T-cell (primary cell): ENCODE measurements at regions not wholly inside any gene's neighbourhood (a gene's known extent, or its start where the extent isn't known, plus 50 kb on each side); places are given as distances from the start of the nearest gene placed in this dataset.

ENCODE experiments used
- ATAC-seq, 4 experiments: fragments of 200-7000 bp in 3 of 4; fragments of 150-1000 bp in 1 of 4; cut with Tn5 transposase; replicated peaks in 1 of 4; 1 replicate in 3 of 4; 2 replicates in 1 of 4; pipeline ENCODE4 v1.10.0; 2021; ENCODE audit warnings: moderate library complexity in 3 of 4, mild to moderate bottlenecking in 2 of 4, moderate number of reproducible peaks in 1 of 4
- CTCF ChIA-PET, 2 donors: fragments of 300-600 bp; sonication (Branson Sonifier 250); formaldehyde crosslinking; loops; one replicate each; lab custom pipeline; 2022; ENCODE audit warnings: antibody characterized with exemption in 2 of 2; lab: Charles Lee
- POLR2A ChIA-PET, 2 donors: fragments of 300-600 bp; sonication (Branson Sonifier 250); formaldehyde crosslinking; loops; one replicate each; lab custom pipeline; 2022; ENCODE audit warnings: antibody characterized with exemption in 2 of 2; lab: Charles Lee
- DNase-seq, 35 experiments: peaks; one replicate each; pipeline versions ENCODE4 v3.0.0 to v3.0.0-alpha.2; 2013 to 2023
- H3K27ac ChIP-seq: one replicate; pipeline ENCODE4 v1.5.1; 2013; ENCODE audit warnings: low read length
- H3K27me3 ChIP-seq, 2 experiments: replicated peaks in 1 of 2; 1 replicate in 1 of 2; 2 replicates in 1 of 2; pipeline versions ENCODE4 v1.6.1 to v1.7.0; 2013; ENCODE audit warnings: low read length in 1 of 2, mixed read lengths in 1 of 2; ENCODE audit not compliant: control insufficient read depth in 2 of 2, insufficient read depth in 2 of 2; ENCODE audit errors: extremely low read depth in 1 of 2
- H3K36me3 ChIP-seq, 2 donors: 1 replicate in 1 of 2; 2 replicates in 1 of 2; pipeline versions ENCODE4 v1.6.1 to v1.7.0; 2013; ENCODE audit warnings: low read length in 1 of 2; ENCODE audit not compliant: control insufficient read depth in 2 of 2, insufficient read depth in 1 of 2; ENCODE audit errors: extremely low read depth in 1 of 2
- H3K4me1 ChIP-seq, 2 experiments: 1 replicate in 1 of 2; 2 replicates in 1 of 2; pipeline versions ENCODE4 v1.6.1 to v1.7.0; 2013; ENCODE audit warnings: low read length in 2 of 2, mixed read lengths in 1 of 2; ENCODE audit not compliant: insufficient read depth in 2 of 2, control insufficient read depth in 1 of 2; ENCODE audit errors: extremely low read depth in 1 of 2
- H3K4me3 ChIP-seq, 2 donors: 1 replicate in 1 of 2; 2 replicates in 1 of 2; pipeline versions ENCODE4 v1.5.1 to v1.7.0; 2013; ENCODE audit warnings: mild to moderate bottlenecking in 2 of 2, low read length in 1 of 2, moderate library complexity in 1 of 2; ENCODE audit not compliant: control insufficient read depth in 1 of 2; ENCODE audit errors: extremely low read depth in 1 of 2
- H3K9me3 ChIP-seq: 2 replicates; pipeline ENCODE4 v1.7.0; 2013
- H3K27ac Mint-ChIP-seq, 2 donors: one replicate each; pipeline ENCODE4 v1.8.0; 2020 to 2021; ENCODE audit warnings: mild to moderate bottlenecking in 2 of 2, mixed read lengths in 2 of 2
- H3K27me3 Mint-ChIP-seq, 2 donors: one replicate each; pipeline ENCODE4 v1.8.0; 2021 to 2022; ENCODE audit warnings: mixed read lengths in 2 of 2
- H3K36me3 Mint-ChIP-seq: one replicate; pipeline ENCODE4 v1.8.0; 2021; ENCODE audit warnings: mixed read lengths
- H3K4me1 Mint-ChIP-seq, 3 donors: one replicate each; pipeline ENCODE4 v1.8.0; 2020 to 2022; ENCODE audit warnings: mixed read lengths in 3 of 3, mild to moderate bottlenecking in 1 of 3
- H3K4me3 Mint-ChIP-seq, 3 donors: one replicate each; pipeline ENCODE4 v1.8.0; 2020 to 2022; ENCODE audit warnings: mild to moderate bottlenecking in 3 of 3, mixed read lengths in 3 of 3, moderate library complexity in 3 of 3
- H3K9me3 Mint-ChIP-seq, 3 donors: one replicate each; pipeline ENCODE4 v1.8.0; 2020 to 2022; ENCODE audit warnings: mixed read lengths in 3 of 3
- WGBS: methylation state at CpG from one replicate; pipeline ENCODE4 v1.1.5; 2013; ENCODE audit warnings: missing lambda C conversion rate; ENCODE audit not compliant: insufficient coverage; 5-methylcytosine and 5-hydroxymethylcytosine counted together

DNA sequence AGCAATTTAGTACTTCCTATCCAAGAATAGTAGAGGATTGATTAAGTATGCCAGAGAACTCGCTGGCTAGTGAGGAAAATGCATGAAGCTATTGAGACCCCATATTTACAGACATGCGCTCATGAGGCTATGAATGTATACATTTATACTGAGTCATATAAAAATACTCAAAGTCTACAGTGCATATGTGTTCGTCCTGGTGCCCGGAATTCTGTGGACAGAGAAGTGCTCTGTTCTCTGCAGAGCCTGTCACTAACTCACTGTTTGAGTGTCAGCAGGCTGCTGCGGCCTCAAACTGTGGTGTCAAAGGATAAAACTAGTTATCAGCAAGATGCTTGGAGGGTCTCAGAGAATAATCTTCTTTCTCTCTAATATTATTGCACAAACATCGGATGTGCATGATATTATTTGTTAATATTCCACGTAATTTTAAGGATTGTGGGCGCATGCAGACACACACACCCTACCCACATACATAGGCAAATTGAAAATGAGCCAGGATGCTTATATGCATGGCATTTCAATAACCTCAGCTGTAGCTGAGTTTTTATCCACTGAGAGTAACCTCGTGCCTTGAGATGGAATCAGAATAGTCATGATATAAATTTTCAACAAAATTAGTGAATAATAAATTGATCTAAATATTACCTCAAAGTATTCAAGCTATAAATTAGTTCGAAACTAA lies 50.0 kb upstream of the TSC22D2 start:
- Histone ChIP-seq H3K36me3 (no peaks in the 10 kb centered on the region), H3K4me1 (no peaks in the 10 kb centered on the region), H3K4me3 (no peak overlapping the region), H3K27ac (no peak overlapping the region), H3K9me3 (no peaks in the 10 kb centered on the region), H3K27me3 (no peaks in the 10 kb centered on the region)
- no peak overlapping the region for H3K4me3 Mint-ChIP-seq
- no peaks in the 10 kb centered on the region for H3K36me3 Mint-ChIP-seq
- ATAC-seq (no peak), DNase-seq (no peak)
- peaks cover 0 to 2% of the 10 kb centered on the region in 2 donors for H3K27me3 Mint-ChIP-seq
- no CpG with 5 or more reads among the region's 10 CpGs for WGBS
- CTCF ChIA-PET: no interaction called here
- no peaks in the 10 kb centered on the region for H3K9me3 Mint-ChIP-seq
- POLR2A ChIA-PET: no interaction called here
- no peak overlapping the region for H3K27ac Mint-ChIP-seq
- no peaks in the 10 kb centered on the region for H3K4me1 Mint-ChIP-seq

DNA sequence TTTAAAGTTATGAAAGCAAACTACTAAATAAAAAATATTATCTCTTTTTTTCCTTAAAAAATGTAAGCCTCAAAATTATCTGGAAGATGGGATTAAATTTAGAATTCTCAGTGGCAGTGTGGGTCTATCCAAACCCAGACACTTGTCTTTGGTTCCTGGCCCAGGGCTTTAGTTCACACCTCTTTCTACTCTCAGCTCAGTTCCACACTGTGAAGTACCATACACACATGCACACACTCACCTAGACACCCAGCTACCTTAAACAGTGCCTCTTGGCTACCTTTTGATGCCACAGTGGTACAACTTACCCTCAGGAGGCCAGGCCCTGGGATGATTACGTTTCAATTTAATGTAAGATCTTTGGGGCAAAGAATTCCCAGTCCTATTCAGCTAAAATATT lies 51.0 kb upstream of the TSC22D2 start:
- H3K36me3 ChIP-seq: no peaks in the 10 kb centered on the region
- no peaks in the 10 kb centered on the region for H3K9me3 ChIP-seq
- Mint-ChIP-seq H3K27ac (no peak overlapping the region), H3K4me1 (no peaks in the 10 kb centered on the region), H3K27me3 (peaks cover 0 to 2% of the 10 kb centered on the region in 2 donors), H3K9me3 (no peaks in the 10 kb centered on the region), H3K4me3 (no peak overlapping the region), H3K36me3 (no peaks in the 10 kb centered on the region)
- H3K27ac ChIP-seq: no peak overlapping the region
- ChIA-PET POLR2A (no interaction called here), CTCF (no interaction called here)
- WGBS: no CpG with 5 or more reads among the region's 1 CpG
- ATAC-seq: no peak
- H3K27me3 ChIP-seq: no peaks in the 10 kb centered on the region
- DNase-seq: no peak
- no peak overlapping the region for H3K4me3 ChIP-seq
- H3K4me1 ChIP-seq: no peaks in the 10 kb centered on the region

GRCh38 chr3:150355574-150355973 lies 52.5 kb upstream of the TSC22D2 start:
- Mint-ChIP-seq H3K36me3 (no peaks in the 10 kb centered on the region), H3K9me3 (no peaks in the 10 kb centered on the region), H3K27ac (no peak overlapping the region), H3K4me3 (no peak overlapping the region), H3K4me1 (no peaks in the 10 kb centered on the region), H3K27me3 (peaks cover 0 to 2% of the 10 kb centered on the region in 2 donors)
- Histone ChIP-seq H3K27ac (no peak overlapping the region), H3K4me1 (no peaks in the 10 kb centered on the region), H3K4me3 (no peak overlapping the region), H3K36me3 (no peaks in the 10 kb centered on the region), H3K9me3 (no peaks in the 10 kb centered on the region), H3K27me3 (no peaks in the 10 kb centered on the region)
- ChIA-PET CTCF (interaction anchor here in 1 of 2 donors (0.6 kb wide), 1 partner anchor 63 kb away, joined by 3 read pairs; no protein-coding TSS in a partner anchor), POLR2A (no interaction called here)
- DNase-seq (no peak), ATAC-seq (no peak)
- 94% methylated on average over 1 of the region's 1 CpG for WGBS

DNA sequence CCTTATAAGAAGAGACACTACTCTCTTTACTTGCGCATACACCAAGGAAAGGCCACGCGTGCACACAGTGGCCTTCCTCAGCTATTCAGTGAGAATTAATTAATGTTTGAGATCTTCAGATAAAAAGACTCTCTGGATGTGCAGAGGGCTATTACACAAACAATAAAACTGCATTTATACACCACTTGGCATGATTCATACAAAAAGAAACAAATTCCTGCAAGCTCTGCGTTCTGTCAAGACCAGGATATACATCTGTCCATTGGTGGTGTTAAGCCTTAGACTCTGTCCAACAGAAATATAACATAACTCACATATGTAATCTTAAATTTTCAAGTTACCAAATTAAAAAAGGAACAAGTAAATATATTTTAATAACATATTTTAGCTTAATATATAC lies 55.2 kb upstream of the TSC22D2 start:
- no peak overlapping the region for H3K4me3 Mint-ChIP-seq
- no peaks in the 10 kb centered on the region for H3K4me1 ChIP-seq
- ATAC-seq: no peak
- ChIA-PET POLR2A (interaction anchor here in 1 of 2 donors (0.6 kb wide), 1 partner anchor 10 kb away, joined by 3 read pairs; no protein-coding TSS in a partner anchor), CTCF (no interaction called here)
- no peaks in the 10 kb centered on the region for H3K4me1 Mint-ChIP-seq
- H3K9me3 ChIP-seq: no peaks in the 10 kb centered on the region
- H3K27me3 ChIP-seq: peaks cover 0 to 4% of the 10 kb centered on the region in 2 experiments
- H3K27ac Mint-ChIP-seq: no peak overlapping the region
- no peaks in the 10 kb centered on the region for H3K36me3 Mint-ChIP-seq
- WGBS: no CpG with 5 or more reads among the region's 4 CpGs
- H3K4me3 ChIP-seq: no peak overlapping the region
- H3K27me3 Mint-ChIP-seq: peaks cover 0 to 11% of the 10 kb centered on the region in 2 donors
- no peak overlapping the region for H3K27ac ChIP-seq
- H3K9me3 Mint-ChIP-seq: no peaks in the 10 kb centered on the region
- DNase-seq: no peak
- no peaks in the 10 kb centered on the region for H3K36me3 ChIP-seq

- no peaks in the 10 kb centered on the region for H3K4me1 ChIP-seq
- Mint-ChIP-seq H3K36me3 (no peaks in the 10 kb centered on the region), H3K9me3 (no peaks in the 10 kb centered on the region), H3K4me1 (no peaks in the 10 kb centered on the region), H3K4me3 (no peak overlapping the region), H3K27me3 (peaks cover 1 to 12% of the 10 kb centered on the region in 2 donors), H3K27ac (no peak overlapping the region)
- H3K36me3 ChIP-seq: no peaks in the 10 kb centered on the region
- peaks cover 0 to 4% of the 10 kb centered on the region in 2 experiments for H3K27me3 ChIP-seq
- DNase-seq (no peak), ATAC-seq (no peak)
- H3K27ac ChIP-seq: no peak overlapping the region
- no peak overlapping the region for H3K4me3 ChIP-seq
- POLR2A ChIA-PET: no interaction called here
- WGBS: no CpG with 5 or more reads among the region's 3 CpGs
- no peaks in the 10 kb centered on the region for H3K9me3 ChIP-seq
- CTCF ChIA-PET: no interaction called here
Observed at GRCh38 chr3:150351398-150351797, 56.7 kb upstream of the TSC22D2 start.

- Histone ChIP-seq H3K27ac (no peak overlapping the region), H3K9me3 (no peaks in the 10 kb centered on the region), H3K4me1 (no peaks in the 10 kb centered on the region), H3K36me3 (no peaks in the 10 kb centered on the region), H3K4me3 (no peak overlapping the region), H3K27me3 (peaks cover 0 to 4% of the 10 kb centered on the region in 2 experiments)
- CTCF ChIA-PET: interaction anchor here in 1 of 2 donors (1.8 kb wide), 1 partner anchor 145 kb away, joined by 4 read pairs; no protein-coding TSS in a partner anchor
- Mint-ChIP-seq H3K27me3 (peaks cover 11 to 16% of the 10 kb centered on the region in 2 donors), H3K27ac (no peak overlapping the region), H3K36me3 (no peaks in the 10 kb centered on the region), H3K9me3 (no peaks in the 10 kb centered on the region), H3K4me1 (no peaks in the 10 kb centered on the region), H3K4me3 (no peak overlapping the region)
- DNase-seq (no peak), ATAC-seq (no peak)
- WGBS: 100% methylated on average over 3 of the region's 7 CpGs
- POLR2A ChIA-PET: interaction anchor here (0.6 kb wide), 3 partner anchors 14 to 101 kb away, joined by 3 read pairs; no protein-coding TSS in a partner anchor
Observed at GRCh38 chr3:150349314-150350097, 58.6 kb upstream of the TSC22D2 start.
